GM18508 (cell line): ENCODE measurements at regions not wholly inside any gene's neighbourhood (a gene's known extent, or its start where the extent isn't known, plus 50 kb on each side); places are given as distances from the start of the nearest gene placed in this dataset.

ENCODE experiments used
- ATAC-seq: cut with Tn5 transposase; IDR thresholded peaks from one replicate; pipeline ENCODE4 v1.9.1; 2021; ENCODE audit warnings: moderate number of reproducible peaks; ENCODE audit not compliant: insufficient read depth, unreplicated experiment

GRCh38 chr13:90773681-90774080 is 573.8 kb upstream of the MIR17HG start:
- ATAC-seq = no peak

- ATAC-seq = no peak
Measured at GRCh38 chr13:90776051-90776748, 571.3 kb upstream of the MIR17HG start.

- ATAC-seq = no peak
Measured at GRCh38 chr13:90783273-90783672, 564.2 kb upstream of the MIR17HG start.

- ATAC-seq = no peak
Measured at GRCh38 chr13:90787007-90787406, 560.5 kb upstream of the MIR17HG start.

- ATAC-seq = no peak
Measured at GRCh38 chr13:90792335-90792734, 555.2 kb upstream of the MIR17HG start.

GRCh38 chr13:90793261-90793820 is 554.1 kb upstream of the MIR17HG start:
- ATAC-seq = no peak

- no peak for ATAC-seq
Measured at GRCh38 chr13:90796474-90796873, 551.0 kb upstream of the MIR17HG start.

GRCh38 chr13:90797335-90797734 is 550.2 kb upstream of the MIR17HG start:
- no peak for ATAC-seq

- ATAC-seq = no peak
Measured at GRCh38 chr13:90798381-90798780, 549.1 kb upstream of the MIR17HG start.

GRCh38 chr13:90800082-90800746 is 547.3 kb upstream of the MIR17HG start:
- no peak for ATAC-seq

GRCh38 chr13:90801621-90802020 is 545.9 kb upstream of the MIR17HG start:
- no peak for ATAC-seq

GRCh38 chr13:90803210-90803609 is 544.3 kb upstream of the MIR17HG start:
- no peak for ATAC-seq

GRCh38 chr13:90806016-90806615 is 541.4 kb upstream of the MIR17HG start:
- no peak for ATAC-seq

- ATAC-seq = no peak
Measured at GRCh38 chr13:90806892-90807291, 540.6 kb upstream of the MIR17HG start.

GRCh38 chr13:90808838-90809237 is 538.6 kb upstream of the MIR17HG start:
- ATAC-seq = no peak

GRCh38 chr13:90824032-90824431 is 523.5 kb upstream of the MIR17HG start:
- no peak for ATAC-seq

- ATAC-seq = no peak
Measured at GRCh38 chr13:90826688-90827087, 520.8 kb upstream of the MIR17HG start.

GRCh38 chr13:90830782-90831181 is 516.7 kb upstream of the MIR17HG start:
- no peak for ATAC-seq

GRCh38 chr13:90833951-90834350 is 513.5 kb upstream of the MIR17HG start:
- no peak for ATAC-seq

GRCh38 chr13:90834700-90835099 is 512.8 kb upstream of the MIR17HG start:
- ATAC-seq = no peak

- no peak for ATAC-seq
Measured at GRCh38 chr13:90835826-90836225, 511.7 kb upstream of the MIR17HG start.
